HCT116 (cell line): ENCODE measurements at regions not wholly inside any gene's neighbourhood (a gene's known extent, or its start where the extent isn't known, plus 50 kb on each side); places are given as distances from the start of the nearest gene placed in this dataset.

Source experiments
- ATAC-seq: fragments of 200-7000 bp; cut with Tn5 transposase; 2 replicates; pipeline ENCODE4 v1.9.1; 2020; ENCODE audit warnings: mild to moderate bottlenecking, moderate library complexity
- BruUV-seq: library from RNA; stranded (reverse); fragments of 400-500 nt; replicated peaks from 2 replicates; lab custom pipeline; 2021; lab: Mats Ljungman, UMichigan
- CTCF ChIA-PET: fragments of 300-600 bp; sonication (Branson Sonifier 250); formaldehyde crosslinking; loops from one replicate; lab custom pipeline; 2021; ENCODE audit warnings: antibody characterized with exemption; lab: Charles Lee
- POLR2A ChIA-PET: fragments of 300-600, 350-600 bp; sonication (Branson Sonifier 250); formaldehyde crosslinking; loops from one replicate; lab custom pipeline; 2021; ENCODE audit warnings: antibody characterized with exemption; lab: Charles Lee
- RAD21 ChIA-PET, 2 experiments: fragments of 300-600 bp; sonication (Branson Sonifier 250); formaldehyde crosslinking; loops; one replicate each; lab custom pipeline; 2023; ENCODE audit warnings: low total read pairs in 2 of 2; ENCODE audit not compliant: uncharacterized antibody in 2 of 2, unreplicated experiment in 2 of 2, low non-redundant PET in 1 of 2; lab: Charles Lee
- DNase-seq: peaks from one replicate; pipeline ENCODE4 v3.0.0-alpha.2; 2010; ENCODE audit warnings: low read depth, low spot score
- H2AFZ ChIP-seq: fragments of 200-600 bp; shearing (Covaris generic), sonication (generic); 2 replicates; pipeline ENCODE4 v1.6.1; 2017; ENCODE audit warnings: low read depth, mixed run types, mixed read lengths, antibody characterized with exemption, low read length; ENCODE audit not compliant: poor library complexity, severe bottlenecking
- H3K27ac ChIP-seq: 2 replicates; pipeline ENCODE4 v1.5.1; 2012; ENCODE audit warnings: low read depth, low read length
- H3K27me3 ChIP-seq: fragments of 200-600 bp; sonication (generic); 2 replicates; pipeline ENCODE4 v1.6.1; 2016; ENCODE audit warnings: mixed run types, low read length, mixed read lengths; ENCODE audit not compliant: insufficient read depth
- H3K36me3 ChIP-seq, 2 experiments: fragments of 200-500 bp in 1 of 2; fragments of 200-600 bp in 1 of 2; sonication (Bioruptor generic) in 1 of 2; sonication (generic) in 1 of 2; 2 replicates each; pipeline versions ENCODE4 v1.5.1 to v1.6.1; 2014 to 2016; ENCODE audit warnings: low read length in 2 of 2, inconsistent platforms in 1 of 2, mixed read lengths in 1 of 2, mixed run types in 1 of 2; ENCODE audit not compliant: insufficient read depth in 2 of 2, control insufficient read depth in 1 of 2
- H3K4me1 ChIP-seq, 2 experiments: fragments of 200-600 bp in 1 of 2; sonication (generic) in 1 of 2; 2 replicates each; pipeline versions ENCODE4 v1.5.1 to v1.6.1; 2012 to 2017; ENCODE audit warnings: low read length in 2 of 2, inconsistent platforms in 1 of 2, mild to moderate bottlenecking in 1 of 2, mixed read lengths in 1 of 2, mixed run types in 1 of 2, moderate library complexity in 1 of 2; ENCODE audit not compliant: insufficient read depth in 2 of 2, control insufficient read depth in 1 of 2
- H3K4me2 ChIP-seq: fragments of 200-600 bp; sonication (generic); 2 replicates; pipeline ENCODE4 v1.6.1; 2017; ENCODE audit warnings: mixed run types, low read length, mixed read lengths
- H3K4me3 ChIP-seq, 2 experiments: fragments of 200-600 bp in 1 of 2; sonication (generic) in 1 of 2; replicated peaks in 1 of 2; 2 replicates each; pipeline ENCODE4 v1.5.1; 2011 to 2016; ENCODE audit warnings: low read length in 2 of 2, control low read depth in 1 of 2, low read depth in 1 of 2, mild to moderate bottlenecking in 1 of 2, mixed read lengths in 1 of 2, mixed run types in 1 of 2
- H3K79me2 ChIP-seq: fragments of 200-600 bp; sonication (generic); 2 replicates; pipeline ENCODE4 v1.6.1; 2017; ENCODE audit warnings: mild to moderate bottlenecking, mixed run types, low read length, moderate library complexity, mixed read lengths; ENCODE audit not compliant: insufficient read depth
- H3K9ac ChIP-seq: fragments of 200-600 bp; sonication (generic); 2 replicates; pipeline ENCODE4 v1.6.1; 2016; ENCODE audit warnings: low read length, mixed read lengths
- H3K9me2 ChIP-seq: fragments of 200-600 bp; sonication (generic), shearing (Covaris generic); 2 replicates; pipeline ENCODE4 v1.6.1; 2017; ENCODE audit warnings: mixed run types, mild to moderate bottlenecking, moderate library complexity; ENCODE audit not compliant: insufficient read depth
- H3K9me3 ChIP-seq, 2 experiments: fragments of 200-500 bp in 1 of 2; fragments of 200-600 bp in 1 of 2; sonication (Bioruptor generic) in 1 of 2; sonication (generic) in 1 of 2; 2 replicates each; pipeline ENCODE4 v1.6.1; 2014 to 2017; ENCODE audit warnings: low read length in 2 of 2, mixed read lengths in 2 of 2, inconsistent platforms in 1 of 2, low read depth in 1 of 2, mild to moderate bottlenecking in 1 of 2, mixed run types in 1 of 2, moderate library complexity in 1 of 2; ENCODE audit not compliant: control insufficient read depth in 1 of 2, insufficient read depth in 1 of 2
- H4K20me1 ChIP-seq: fragments of 200-600 bp; sonication (generic), shearing (Covaris generic); 2 replicates; pipeline ENCODE4 v1.6.1; 2017; ENCODE audit warnings: mixed run types, mild to moderate bottlenecking, moderate library complexity; ENCODE audit not compliant: insufficient read depth
- ATF3 ChIP-seq: IDR thresholded peaks from 2 replicates; pipeline ENCODE4 v1.6.1; 2012
- CBX3 ChIP-seq: IDR thresholded peaks from 2 replicates; pipeline ENCODE4 v1.6.1; 2012; ENCODE audit warnings: low read depth
- CTCF ChIP-seq, 3 experiments: fragments of 200-600 bp in 1 of 3; sonication (generic) in 1 of 3; IDR thresholded peaks in 2 of 3; conservative IDR thresholded peaks in 1 of 3; 2 replicates each; pipeline ENCODE4 v1.5.1; 2012 to 2017; ENCODE audit warnings: low read depth in 2 of 3, low read length in 2 of 3, antibody characterized with exemption in 1 of 3, borderline replicate concordance in 1 of 3, control low read depth in 1 of 3, mild to moderate bottlenecking in 1 of 3, mixed read lengths in 1 of 3, mixed run types in 1 of 3, moderate library complexity in 1 of 3; ENCODE audit not compliant: insufficient read depth in 1 of 3
- EZH2 ChIP-seq: fragments of 200-600 bp; sonication (generic); IDR thresholded peaks from 2 replicates; pipeline ENCODE4 v1.6.1; 2017; ENCODE audit warnings: antibody characterized with exemption, mixed run types
- EZH2phosphoT487 ChIP-seq: fragments of 200-600 bp; IDR thresholded peaks from 2 replicates; pipeline ENCODE4 v1.6.1; 2018; ENCODE audit warnings: antibody characterized with exemption, borderline replicate concordance
- JUND ChIP-seq: IDR thresholded peaks from 2 replicates; pipeline ENCODE4 v1.6.1; 2012
- MAX ChIP-seq: IDR thresholded peaks from 2 replicates; pipeline ENCODE4 v1.6.1; 2012
- POLR2A ChIP-seq: IDR thresholded peaks from 2 replicates; pipeline ENCODE4 v1.7.0; 2011; ENCODE audit warnings: borderline replicate concordance; ENCODE audit not compliant: insufficient read depth, insufficient read length; ENCODE audit errors: extremely low read depth
- POLR2AphosphoS5 ChIP-seq: IDR thresholded peaks from 2 replicates; pipeline ENCODE4 v1.6.1; 2011; ENCODE audit warnings: mild to moderate bottlenecking, low read depth, low read length, moderate library complexity
- RAD21 ChIP-seq: IDR thresholded peaks from 2 replicates; pipeline ENCODE4 v1.6.1; 2012; ENCODE audit warnings: low read depth, mild to moderate bottlenecking
- REST ChIP-seq: IDR thresholded peaks from 2 replicates; pipeline ENCODE4 v1.6.1; 2012; ENCODE audit warnings: low read depth
- SIN3A ChIP-seq: IDR thresholded peaks from 2 replicates; pipeline ENCODE4 v1.6.1; 2012; ENCODE audit warnings: low read depth
- SP1 ChIP-seq: IDR thresholded peaks from 2 replicates; pipeline ENCODE4 v1.6.1; 2012; ENCODE audit warnings: low read depth
- TCF7L2 ChIP-seq: IDR thresholded peaks from 2 replicates; pipeline ENCODE4 v1.7.0; 2011; ENCODE audit warnings: borderline replicate concordance, inconsistent platforms; ENCODE audit not compliant: insufficient read depth, insufficient read length; ENCODE audit errors: extremely low read depth
- ZBTB33 ChIP-seq: IDR thresholded peaks from 2 replicates; pipeline ENCODE4 v1.6.1; 2011; ENCODE audit warnings: mild to moderate bottlenecking, low read length, moderate library complexity; ENCODE audit not compliant: insufficient replicate concordance; ENCODE audit errors: extremely low read depth
- ZFX ChIP-seq: fragments of 450-650 bp; IDR thresholded peaks from 2 replicates; pipeline ENCODE4 v1.6.1; 2017
- intact Hi-C: fragments of 100-400 bp; cut with micrococcal nuclease; formaldehyde crosslinking; loops from 2 replicates; pipeline ENCODE4 v1.10.0; 2022

- H3K4me1 ChIP-seq = no peaks in the 10 kb centered on the region
- CTCF ChIA-PET = no interaction called here
- no peak overlapping the region for H3K4me2 ChIP-seq
- H3K4me3 ChIP-seq = no peak overlapping the region
- no peak overlapping the region for H3K9ac ChIP-seq
- POLR2A ChIA-PET = no interaction called here
- RAD21 ChIA-PET = no interaction called here
- H3K27me3 ChIP-seq = no peaks in the 10 kb centered on the region
- H3K9me2 ChIP-seq = no peaks in the 10 kb centered on the region
- DNase-seq (no peak), ATAC-seq (peak; percentile 46; the same call in 1 of the 2 replicates)
- H3K79me2 ChIP-seq = no peaks in the 10 kb centered on the region
- H4K20me1 ChIP-seq = no peaks in the 10 kb centered on the region
- no peak overlapping the region for H3K27ac ChIP-seq
- intact Hi-C loops = no loop called here
- TF ChIP-seq EZH2 = no peak
- TF ChIP-seq CBX3 = no peak
- TF ChIP-seq SIN3A = no peak
- TF ChIP-seq ATF3 = no peak
- TF ChIP-seq ZFX = no peak
- no peak for TF ChIP-seq POLR2AphosphoS5
- TF ChIP-seq TCF7L2 = no peak
- TF ChIP-seq RAD21 = no peak
- no peak for TF ChIP-seq REST
- no peak for TF ChIP-seq MAX
- TF ChIP-seq CTCF (IDR thresholded peaks at IDR 0.05 in 2 of 3, conservative IDR thresholded peaks at IDR 0.05 in 1 of 3; ENCODE audit: borderline replicate concordance in 1 of 3, insufficient read depth in 1 of 3, low read depth in 2 of 3, low read length in 2 of 3) = no peak
- TF ChIP-seq POLR2A = no peak
- no peak for TF ChIP-seq EZH2phosphoT487
- no peak for TF ChIP-seq SP1
- no peak for TF ChIP-seq JUND
- TF ChIP-seq ZBTB33 = no peak
- no peaks in the 10 kb centered on the region for H3K9me3 ChIP-seq
- BruUV-seq = no TSS peak
- no peaks in the 10 kb centered on the region for H3K36me3 ChIP-seq
- no peak overlapping the region for H2AFZ ChIP-seq
Measured at GRCh38 chr12:92041742-92042141, 103.9 kb downstream of the BTG1 start.
